C4-2B (cell line): ENCODE measurements at regions not wholly inside any gene's neighbourhood (a gene's known extent, or its start where the extent isn't known, plus 50 kb on each side); places are given as distances from the start of the nearest gene placed in this dataset.

ENCODE experiments used
- ZFX ChIP-seq: fragments of 450-650 bp; IDR thresholded peaks from 2 replicates; pipeline ENCODE4 v1.6.1; 2017
- TF ChIP-seq, protein P1 (sequence below): fragments of 450-650 bp; conservative IDR thresholded peaks from 2 replicates; pipeline ENCODE4 v1.5.1; 2017; ENCODE audit warnings: mild to moderate bottlenecking

DNA sequence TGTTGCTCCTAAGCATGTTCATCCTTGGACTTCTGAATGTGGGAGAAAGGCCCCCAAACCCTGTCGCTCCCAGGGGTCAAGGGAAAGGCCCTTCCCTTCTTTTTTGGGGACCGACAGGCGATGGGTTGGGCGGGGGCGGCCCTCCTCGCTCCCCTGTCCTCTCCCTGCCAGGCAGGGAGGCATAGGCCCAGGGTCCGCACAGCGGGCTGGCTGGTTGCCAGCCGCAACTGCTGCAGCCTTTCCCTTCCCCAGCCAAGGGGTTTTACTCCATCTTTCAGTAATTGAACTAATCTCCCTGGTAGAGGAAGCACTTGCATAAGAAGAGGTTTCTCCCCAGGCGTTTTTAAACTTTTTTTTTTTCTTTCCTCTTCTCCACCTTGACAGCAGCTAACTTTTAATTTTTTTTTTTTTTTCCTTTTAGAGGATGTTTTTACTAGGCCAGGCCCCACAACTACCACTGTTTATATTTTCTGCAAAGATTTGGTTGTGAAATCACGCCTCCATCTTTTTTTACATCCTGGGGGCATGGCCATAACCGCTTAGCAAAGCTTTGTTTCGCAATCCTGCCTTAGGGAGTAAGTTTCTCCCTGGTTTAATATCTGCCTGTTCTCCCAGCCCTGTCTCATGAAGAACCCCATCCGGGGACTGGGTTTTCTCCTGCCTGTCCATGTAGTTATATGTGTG lies 216.9 kb upstream of the ZNF608 start:
- TF ChIP-seq, protein P1, sequence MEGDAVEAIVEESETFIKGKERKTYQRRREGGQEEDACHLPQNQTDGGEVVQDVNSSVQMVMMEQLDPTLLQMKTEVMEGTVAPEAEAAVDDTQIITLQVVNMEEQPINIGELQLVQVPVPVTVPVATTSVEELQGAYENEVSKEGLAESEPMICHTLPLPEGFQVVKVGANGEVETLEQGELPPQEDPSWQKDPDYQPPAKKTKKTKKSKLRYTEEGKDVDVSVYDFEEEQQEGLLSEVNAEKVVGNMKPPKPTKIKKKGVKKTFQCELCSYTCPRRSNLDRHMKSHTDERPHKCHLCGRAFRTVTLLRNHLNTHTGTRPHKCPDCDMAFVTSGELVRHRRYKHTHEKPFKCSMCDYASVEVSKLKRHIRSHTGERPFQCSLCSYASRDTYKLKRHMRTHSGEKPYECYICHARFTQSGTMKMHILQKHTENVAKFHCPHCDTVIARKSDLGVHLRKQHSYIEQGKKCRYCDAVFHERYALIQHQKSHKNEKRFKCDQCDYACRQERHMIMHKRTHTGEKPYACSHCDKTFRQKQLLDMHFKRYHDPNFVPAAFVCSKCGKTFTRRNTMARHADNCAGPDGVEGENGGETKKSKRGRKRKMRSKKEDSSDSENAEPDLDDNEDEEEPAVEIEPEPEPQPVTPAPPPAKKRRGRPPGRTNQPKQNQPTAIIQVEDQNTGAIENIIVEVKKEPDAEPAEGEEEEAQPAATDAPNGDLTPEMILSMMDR = no peak
- no peak for TF ChIP-seq ZFX
